ENCODE measurements at regions not wholly inside any gene's neighbourhood (a gene's known extent, or its start where the extent isn't known, plus 50 kb on each side); places are given as distances from the start of the nearest gene placed in this dataset.

GRCh38 chr6:23732521-23732920 lies 393.5 kb upstream of the NRSN1 start:
- no peak for DNase-seq (ENCODE audit: low read depth)
- no peak for TF ChIP-seq CTCF (conservative IDR thresholded peaks at IDR 0.05; ENCODE audit: low read depth, low read length)

GRCh38 chr6:23735151-23735550 lies 390.9 kb upstream of the NRSN1 start:
- no peak for DNase-seq (ENCODE audit: low read depth)
- no peak overlapping the region for H3K4me3 ChIP-seq (ENCODE audit: low read length)
- no peak for TF ChIP-seq CTCF (conservative IDR thresholded peaks at IDR 0.05; ENCODE audit: low read depth, low read length)

More at GRCh38 chr6:23732521-23732920, 393.5 kb upstream of the NRSN1 start:
- no peak overlapping the region for H3K4me3 ChIP-seq (ENCODE audit: low read length)

GRCh38 chr6:23736577-23736976 lies 389.4 kb upstream of the NRSN1 start:
- no peak overlapping the region for H3K4me3 ChIP-seq (ENCODE audit: low read length)
- TF ChIP-seq CTCF (conservative IDR thresholded peaks at IDR 0.05; ENCODE audit: low read depth, low read length) = no peak
- no peak for DNase-seq (ENCODE audit: low read depth)

- TF ChIP-seq CTCF (conservative IDR thresholded peaks at IDR 0.05; ENCODE audit: low read depth, low read length) = no peak
- no peak overlapping the region for H3K4me3 ChIP-seq (ENCODE audit: low read length)
- DNase-seq (ENCODE audit: low read depth) = no peak
These were observed 378.8 kb upstream of the NRSN1 start for GRCh38 chr6:23747239-23747638.

- DNase-seq (ENCODE audit: low read depth) = no peak
- H3K4me3 ChIP-seq (ENCODE audit: low read length) = no peak overlapping the region
- no peak for TF ChIP-seq CTCF (conservative IDR thresholded peaks at IDR 0.05; ENCODE audit: low read depth, low read length)
These were observed 373.6 kb upstream of the NRSN1 start for GRCh38 chr6:23752414-23752813.

GRCh38 chr6:23754197-23754596 lies 371.8 kb upstream of the NRSN1 start:
- DNase-seq (ENCODE audit: low read depth) = no peak
- no peak overlapping the region for H3K4me3 ChIP-seq (ENCODE audit: low read length)
- TF ChIP-seq CTCF (conservative IDR thresholded peaks at IDR 0.05; ENCODE audit: low read depth, low read length) = peak; percentile 15

GRCh38 chr6:23775127-23775526 lies 350.9 kb upstream of the NRSN1 start:
- no peak overlapping the region for H3K4me3 ChIP-seq (ENCODE audit: low read length)
- no peak for TF ChIP-seq CTCF (conservative IDR thresholded peaks at IDR 0.05; ENCODE audit: low read depth, low read length)
- no peak for DNase-seq (ENCODE audit: low read depth)
